A549 (cell line): ENCODE measurements at regions not wholly inside any gene's neighbourhood (a gene's known extent, or its start where the extent isn't known, plus 50 kb on each side); places are given as distances from the start of the nearest gene placed in this dataset.

Source experiments
- ESRRA ChIP-seq: fragments of 150-350 bp; IDR thresholded peaks from 2 replicates; pipeline ENCODE4 v1.6.1; 2014; ENCODE audit warnings: mild to moderate bottlenecking, low read length, borderline replicate concordance
- NPAS2 ChIP-seq: fragments of 250-450 bp; sonication (Bioruptor Pico); IDR thresholded peaks from 2 replicates; pipeline ENCODE4 v1.8.0; 2022; ENCODE audit warnings: mild to moderate bottlenecking, moderate library complexity, borderline replicate concordance
- RFX5 ChIP-seq: fragments of 450-650 bp; IDR thresholded peaks from 2 replicates; pipeline ENCODE4 v1.7.1; 2014; ENCODE audit warnings: antibody characterized with exemption, mild to moderate bottlenecking, moderate library complexity
- SMC3 ChIP-seq: fragments of >200 bp; sonication (Bioruptor Twin); formaldehyde crosslinking; IDR thresholded peaks from 3 replicates; pipeline ENCODE4 v1.6.1; 2018; ENCODE audit warnings: inconsistent platforms
- ZSCAN20 ChIP-seq: fragments of 250-450 bp; sonication (Bioruptor Pico); IDR thresholded peaks from 2 replicates; pipeline ENCODE4 v1.8.0; 2022; ENCODE audit warnings: mild to moderate bottlenecking, moderate library complexity
- TF ChIP-seq, protein P1 (sequence below): fragments of >200 bp; sonication (Bioruptor Twin); formaldehyde crosslinking; IDR thresholded peaks from 3 replicates; pipeline ENCODE4 v1.5.1; 2016

GRCh38 chr18:2424420-2424819 lies 146.9 kb downstream of the METTL4 start:
- TF ChIP-seq RFX5 (no peak), ZSCAN20 (CRISPR knock-in tag) (no peak), ESRRA (no peak), NPAS2 (no peak), SMC3 (no peak)
- TF ChIP-seq, protein P1, sequence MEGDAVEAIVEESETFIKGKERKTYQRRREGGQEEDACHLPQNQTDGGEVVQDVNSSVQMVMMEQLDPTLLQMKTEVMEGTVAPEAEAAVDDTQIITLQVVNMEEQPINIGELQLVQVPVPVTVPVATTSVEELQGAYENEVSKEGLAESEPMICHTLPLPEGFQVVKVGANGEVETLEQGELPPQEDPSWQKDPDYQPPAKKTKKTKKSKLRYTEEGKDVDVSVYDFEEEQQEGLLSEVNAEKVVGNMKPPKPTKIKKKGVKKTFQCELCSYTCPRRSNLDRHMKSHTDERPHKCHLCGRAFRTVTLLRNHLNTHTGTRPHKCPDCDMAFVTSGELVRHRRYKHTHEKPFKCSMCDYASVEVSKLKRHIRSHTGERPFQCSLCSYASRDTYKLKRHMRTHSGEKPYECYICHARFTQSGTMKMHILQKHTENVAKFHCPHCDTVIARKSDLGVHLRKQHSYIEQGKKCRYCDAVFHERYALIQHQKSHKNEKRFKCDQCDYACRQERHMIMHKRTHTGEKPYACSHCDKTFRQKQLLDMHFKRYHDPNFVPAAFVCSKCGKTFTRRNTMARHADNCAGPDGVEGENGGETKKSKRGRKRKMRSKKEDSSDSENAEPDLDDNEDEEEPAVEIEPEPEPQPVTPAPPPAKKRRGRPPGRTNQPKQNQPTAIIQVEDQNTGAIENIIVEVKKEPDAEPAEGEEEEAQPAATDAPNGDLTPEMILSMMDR = no peak
